ENCODE measurements at regions not wholly inside any gene's neighbourhood (a gene's known extent, or its start where the extent isn't known, plus 50 kb on each side); places are given as distances from the start of the nearest gene placed in this dataset.

DNA sequence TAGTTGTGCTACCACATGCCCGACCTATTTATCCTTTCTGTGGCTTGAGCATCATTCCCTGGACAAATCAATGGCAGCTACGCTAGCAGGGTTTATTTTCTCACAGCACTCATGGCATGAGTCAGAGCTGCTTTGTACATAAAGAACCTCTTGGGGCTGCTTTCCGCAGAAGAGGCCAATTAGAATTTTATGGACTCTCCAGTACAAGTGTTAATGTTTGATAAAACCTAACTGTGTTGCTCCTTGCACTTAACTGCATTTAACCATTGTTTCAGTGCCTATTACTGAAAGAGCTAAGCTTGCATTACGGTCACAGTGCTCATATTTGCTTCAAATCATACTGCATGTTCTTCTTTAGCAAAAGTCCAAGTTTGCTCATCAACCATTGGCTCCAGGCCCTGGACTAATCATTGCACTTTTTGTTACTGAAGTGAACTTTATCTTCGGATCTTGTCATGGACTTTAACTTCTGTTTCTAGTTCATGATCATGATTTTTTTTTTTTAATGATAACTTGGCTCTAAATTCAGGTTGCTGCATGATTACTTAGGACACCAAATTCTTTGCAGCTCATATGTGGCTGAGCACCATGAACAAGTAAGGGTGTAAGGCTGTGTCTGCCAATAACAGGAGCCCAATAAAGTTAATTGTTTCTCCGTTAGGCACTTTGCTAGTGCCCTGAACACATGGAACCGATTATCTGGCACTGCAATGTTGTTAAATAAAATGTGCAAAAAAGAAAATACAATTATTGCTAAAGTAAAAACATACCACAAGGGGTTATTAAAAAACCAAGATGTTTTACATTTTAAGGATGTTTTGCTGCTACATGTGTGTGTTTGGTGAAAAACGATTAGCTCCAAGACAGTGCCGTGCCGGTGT is 492.2 kb downstream of the KCNJ2 start:
- no peak overlapping the region for H3K27ac ChIP-seq (ENCODE audit: control insufficient read depth, insufficient read depth, low read length)
- dilution Hi-C loops (cut with MboI; ENCODE audit: extremely low pct_ligation_motif_present, low sequenced_read_pairs): no loop called here

GRCh38 chr17:70668276-70668937 is 499.1 kb downstream of the KCNJ2 start:
- no peak for TF ChIP-seq EZH2 (IDR thresholded peaks at IDR 0.05; ENCODE audit: low read length)
- TF ChIP-seq, protein P1, sequence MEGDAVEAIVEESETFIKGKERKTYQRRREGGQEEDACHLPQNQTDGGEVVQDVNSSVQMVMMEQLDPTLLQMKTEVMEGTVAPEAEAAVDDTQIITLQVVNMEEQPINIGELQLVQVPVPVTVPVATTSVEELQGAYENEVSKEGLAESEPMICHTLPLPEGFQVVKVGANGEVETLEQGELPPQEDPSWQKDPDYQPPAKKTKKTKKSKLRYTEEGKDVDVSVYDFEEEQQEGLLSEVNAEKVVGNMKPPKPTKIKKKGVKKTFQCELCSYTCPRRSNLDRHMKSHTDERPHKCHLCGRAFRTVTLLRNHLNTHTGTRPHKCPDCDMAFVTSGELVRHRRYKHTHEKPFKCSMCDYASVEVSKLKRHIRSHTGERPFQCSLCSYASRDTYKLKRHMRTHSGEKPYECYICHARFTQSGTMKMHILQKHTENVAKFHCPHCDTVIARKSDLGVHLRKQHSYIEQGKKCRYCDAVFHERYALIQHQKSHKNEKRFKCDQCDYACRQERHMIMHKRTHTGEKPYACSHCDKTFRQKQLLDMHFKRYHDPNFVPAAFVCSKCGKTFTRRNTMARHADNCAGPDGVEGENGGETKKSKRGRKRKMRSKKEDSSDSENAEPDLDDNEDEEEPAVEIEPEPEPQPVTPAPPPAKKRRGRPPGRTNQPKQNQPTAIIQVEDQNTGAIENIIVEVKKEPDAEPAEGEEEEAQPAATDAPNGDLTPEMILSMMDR (optimal IDR thresholded peaks at IDR 0.05 in 1 of 3, IDR thresholded peaks at IDR 0.05 in 1 of 3, conservative IDR thresholded peaks at IDR 0.05 in 1 of 3; ENCODE audit: extremely low read depth in 1 of 3, insufficient read depth in 2 of 3, low read length in 3 of 3): no peak
- H3K27me3 ChIP-seq (ENCODE audit: control insufficient read depth, extremely low read depth, insufficient read depth, low read length): no peaks in the 10 kb centered on the region

More for the DNA sequence above, 492.2 kb downstream of the KCNJ2 start:
- no peak for DNase-seq (ENCODE audit: low read depth, low spot score)
- no peaks in the 10 kb centered on the region for H3K79me2 ChIP-seq (ENCODE audit: control insufficient read depth, insufficient read depth, low read length)
- no peak overlapping the region for H3K4me2 ChIP-seq (ENCODE audit: control insufficient read depth, extremely low read depth, insufficient read depth, low read depth, low read length)
- no peak overlapping the region for H3K4me3 ChIP-seq (ENCODE audit: control insufficient read depth in 2 of 3, extremely low read depth in 1 of 3, insufficient read depth in 2 of 3, low read depth in 1 of 3, low read length in 3 of 3)
- no peaks in the 10 kb centered on the region for H3K9me1 ChIP-seq (ENCODE audit: control insufficient read depth, extremely low read depth, insufficient read depth, low read length)
- no peak overlapping the region for H2AFZ ChIP-seq (ENCODE audit: control insufficient read depth, low read length)
- H3K4me1 ChIP-seq (ENCODE audit: control insufficient read depth, extremely low read depth, insufficient read depth, low read length): no peaks in the 10 kb centered on the region
- H3K9me3 ChIP-seq (ENCODE audit: control insufficient read depth, low read depth, low read length): no peaks in the 10 kb centered on the region
- H3K27me3 ChIP-seq (ENCODE audit: control insufficient read depth, extremely low read depth, insufficient read depth, low read length): no peaks in the 10 kb centered on the region
- no peaks in the 10 kb centered on the region for H4K20me1 ChIP-seq (ENCODE audit: control insufficient read depth, extremely low read depth, insufficient read depth, low read length)
- TF ChIP-seq, protein P1 (optimal IDR thresholded peaks at IDR 0.05 in 1 of 3, IDR thresholded peaks at IDR 0.05 in 1 of 3, conservative IDR thresholded peaks at IDR 0.05 in 1 of 3; ENCODE audit: extremely low read depth in 1 of 3, insufficient read depth in 2 of 3, low read length in 3 of 3): no peak
- TF ChIP-seq EZH2 (IDR thresholded peaks at IDR 0.05; ENCODE audit: low read length): no peak
- FAIRE-seq: no peak
- no peaks in the 10 kb centered on the region for H3K36me3 ChIP-seq (ENCODE audit: control insufficient read depth in 2 of 2, extremely low read depth in 1 of 2, insufficient read depth in 2 of 2, low read length in 2 of 2)
- no peak overlapping the region for H3K9ac ChIP-seq (ENCODE audit: control insufficient read depth, extremely low read depth, insufficient read depth, low read length)

More at GRCh38 chr17:70668276-70668937, 499.1 kb downstream of the KCNJ2 start:
- dilution Hi-C loops (cut with MboI; ENCODE audit: extremely low pct_ligation_motif_present, low sequenced_read_pairs): no loop called here
- H3K4me3 ChIP-seq (ENCODE audit: control insufficient read depth in 2 of 3, extremely low read depth in 1 of 3, insufficient read depth in 2 of 3, low read depth in 1 of 3, low read length in 3 of 3): no peak overlapping the region
- H2AFZ ChIP-seq (ENCODE audit: control insufficient read depth, low read length): no peak overlapping the region
- no peaks in the 10 kb centered on the region for H3K9me3 ChIP-seq (ENCODE audit: control insufficient read depth, low read depth, low read length)
- no peak overlapping the region for H3K27ac ChIP-seq (ENCODE audit: control insufficient read depth, insufficient read depth, low read length)
- no peaks in the 10 kb centered on the region for H3K9me1 ChIP-seq (ENCODE audit: control insufficient read depth, extremely low read depth, insufficient read depth, low read length)
- FAIRE-seq: no peak
- no peak overlapping the region for H3K9ac ChIP-seq (ENCODE audit: control insufficient read depth, extremely low read depth, insufficient read depth, low read length)
- H4K20me1 ChIP-seq (ENCODE audit: control insufficient read depth, extremely low read depth, insufficient read depth, low read length): no peaks in the 10 kb centered on the region
- no peaks in the 10 kb centered on the region for H3K4me1 ChIP-seq (ENCODE audit: control insufficient read depth, extremely low read depth, insufficient read depth, low read length)
- no peaks in the 10 kb centered on the region for H3K36me3 ChIP-seq (ENCODE audit: control insufficient read depth in 2 of 2, extremely low read depth in 1 of 2, insufficient read depth in 2 of 2, low read length in 2 of 2)
- DNase-seq (ENCODE audit: low read depth, low spot score): no peak
- no peak overlapping the region for H3K4me2 ChIP-seq (ENCODE audit: control insufficient read depth, extremely low read depth, insufficient read depth, low read depth, low read length)
- H3K79me2 ChIP-seq (ENCODE audit: control insufficient read depth, insufficient read depth, low read length): no peaks in the 10 kb centered on the region

All from keratinocyte (primary cell).